ENCODE measurements at regions not wholly inside any gene's neighbourhood (a gene's known extent, or its start where the extent isn't known, plus 50 kb on each side); places are given as distances from the start of the nearest gene placed in this dataset.

DNA sequence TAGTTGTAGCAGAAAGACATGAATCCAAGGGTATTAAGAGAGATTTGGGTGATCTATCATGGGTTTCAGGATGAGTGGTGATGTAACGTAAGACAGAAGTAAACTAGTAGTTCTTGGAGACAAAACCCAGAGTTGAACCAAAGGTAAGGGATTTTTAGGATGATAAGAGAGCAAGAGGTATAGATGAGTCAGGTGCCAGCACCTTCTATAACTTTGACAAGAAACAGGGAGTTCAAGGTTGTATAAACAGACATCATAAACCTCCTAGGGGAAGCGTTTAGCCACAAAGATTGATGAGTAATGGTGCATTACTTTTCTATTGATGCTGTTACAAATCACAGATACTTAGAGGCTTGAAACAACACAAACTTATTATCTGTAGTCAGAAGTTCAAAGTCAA, 447.3 kb upstream of the ARHGEF26 start:
- no peak for DNase-seq
- intact Hi-C loops (cut with DNase I): no loop called here

DNA sequence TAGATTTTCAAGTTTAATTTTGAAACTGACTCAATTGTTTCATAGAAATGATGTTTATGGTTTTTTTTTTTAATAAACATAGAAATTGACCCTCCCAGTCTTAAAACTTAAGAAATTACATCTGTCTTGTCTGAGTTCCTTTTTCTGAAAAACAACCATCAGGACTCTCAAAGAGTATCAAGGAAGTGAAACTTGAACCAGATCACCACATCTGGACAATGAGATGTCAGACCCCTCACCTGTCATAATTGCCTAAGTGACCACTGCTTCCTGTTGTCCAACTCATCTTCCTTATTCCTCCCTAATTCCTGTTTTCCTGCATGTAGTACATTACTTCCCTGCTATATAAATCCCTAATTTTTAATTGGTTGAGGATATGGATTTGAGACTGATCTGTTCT, 441.5 kb upstream of the ARHGEF26 start:
- no peak for TF ChIP-seq CTCF (IDR thresholded peaks at IDR 0.05)
- H3K9me3 ChIP-seq: no peaks in the 10 kb centered on the region
- DNase-seq: no peak
- H3K27me3 ChIP-seq (ENCODE audit: low read depth): no peaks in the 10 kb centered on the region
- H3K4me3 ChIP-seq: no peak overlapping the region
- H3K36me3 ChIP-seq: no peaks in the 10 kb centered on the region
- peak in 1 of 2 donors; percentile 42 for ATAC-seq
- no peaks in the 10 kb centered on the region for H3K4me1 ChIP-seq
- intact Hi-C loops (cut with DNase I): no loop called here
- H3K27ac ChIP-seq: no peak overlapping the region

More for the DNA sequence above, 447.3 kb upstream of the ARHGEF26 start:
- Histone ChIP-seq H3K27ac (no peak overlapping the region), H3K36me3 (no peaks in the 10 kb centered on the region), H3K4me3 (no peak overlapping the region), H3K27me3 (ENCODE audit: low read depth) (no peaks in the 10 kb centered on the region), H3K4me1 (no peaks in the 10 kb centered on the region), H3K9me3 (no peaks in the 10 kb centered on the region)
- TF ChIP-seq CTCF (IDR thresholded peaks at IDR 0.05): no peak
- ATAC-seq: no peak

GRCh38 chr3:153680526-153680925, 440.7 kb upstream of the ARHGEF26 start:
- Histone ChIP-seq H3K27ac (no peak overlapping the region), H3K36me3 (no peaks in the 10 kb centered on the region), H3K9me3 (no peaks in the 10 kb centered on the region), H3K4me3 (no peak overlapping the region), H3K4me1 (no peaks in the 10 kb centered on the region), H3K27me3 (ENCODE audit: low read depth) (no peaks in the 10 kb centered on the region)
- intact Hi-C loops (cut with DNase I): no loop called here
- ATAC-seq (no peak), DNase-seq (no peak)
- TF ChIP-seq CTCF (IDR thresholded peaks at IDR 0.05): no peak

- DNase-seq (no peak), ATAC-seq (no peak)
- intact Hi-C loops (cut with DNase I): no loop called here
- TF ChIP-seq CTCF (IDR thresholded peaks at IDR 0.05): no peak
- Histone ChIP-seq H3K36me3 (no peaks in the 10 kb centered on the region), H3K27ac (no peak overlapping the region), H3K27me3 (ENCODE audit: low read depth) (no peaks in the 10 kb centered on the region), H3K4me1 (no peaks in the 10 kb centered on the region), H3K4me3 (no peak overlapping the region), H3K9me3 (no peaks in the 10 kb centered on the region)
Measured at GRCh38 chr3:153681057-153681456, 440.1 kb upstream of the ARHGEF26 start.

DNA sequence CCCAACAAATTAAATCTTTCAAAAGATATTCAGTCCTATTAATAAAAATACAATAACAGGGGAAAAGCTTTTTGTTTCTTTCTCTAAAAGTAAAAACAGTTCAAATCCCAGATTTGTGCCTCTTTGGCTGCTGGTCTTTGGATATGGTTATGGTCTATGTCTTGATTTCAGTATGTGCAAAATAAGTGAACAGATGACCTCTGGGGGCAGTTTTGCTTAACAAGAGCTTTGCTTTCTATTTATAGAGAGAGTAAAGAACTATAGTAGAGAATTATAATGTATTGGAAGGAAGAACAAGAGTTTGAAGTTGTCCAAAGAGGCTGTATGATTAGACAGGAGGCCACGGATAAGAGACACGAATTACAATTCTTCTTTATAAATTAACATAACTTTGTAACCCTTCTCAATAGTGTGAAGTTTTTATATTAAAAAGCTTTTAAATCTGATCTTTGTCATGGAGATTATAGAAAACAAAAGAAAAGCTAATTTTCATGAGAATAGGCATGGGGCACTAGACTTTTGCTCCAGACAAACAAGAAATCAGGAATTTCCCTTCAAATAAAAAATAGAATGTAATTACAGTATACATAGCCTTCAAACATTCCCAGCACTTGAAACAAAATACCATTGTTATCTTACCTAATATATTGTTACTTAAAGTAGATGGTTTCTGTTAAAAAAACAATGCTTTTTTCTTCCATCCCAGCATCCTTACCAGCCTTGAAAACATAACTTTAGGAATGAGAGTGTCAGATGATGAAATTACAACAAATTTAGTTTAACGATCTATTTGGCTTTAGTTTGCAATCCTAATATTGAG, 432.7 kb upstream of the ARHGEF26 start:
- no peaks in the 10 kb centered on the region for H3K27me3 ChIP-seq (ENCODE audit: low read depth)
- intact Hi-C loops (cut with DNase I): no loop called here

More for the DNA sequence above, 432.7 kb upstream of the ARHGEF26 start:
- Histone ChIP-seq H3K4me3 (no peak overlapping the region), H3K4me1 (no peaks in the 10 kb centered on the region), H3K27ac (no peak overlapping the region), H3K36me3 (no peaks in the 10 kb centered on the region), H3K9me3 (no peaks in the 10 kb centered on the region)
- no peak for TF ChIP-seq CTCF (IDR thresholded peaks at IDR 0.05)
- DNase-seq (no peak), ATAC-seq (no peak)
